ENCODE measurements at regions not wholly inside any gene's neighbourhood (a gene's known extent, or its start where the extent isn't known, plus 50 kb on each side); places are given as distances from the start of the nearest gene placed in this dataset.

DNA sequence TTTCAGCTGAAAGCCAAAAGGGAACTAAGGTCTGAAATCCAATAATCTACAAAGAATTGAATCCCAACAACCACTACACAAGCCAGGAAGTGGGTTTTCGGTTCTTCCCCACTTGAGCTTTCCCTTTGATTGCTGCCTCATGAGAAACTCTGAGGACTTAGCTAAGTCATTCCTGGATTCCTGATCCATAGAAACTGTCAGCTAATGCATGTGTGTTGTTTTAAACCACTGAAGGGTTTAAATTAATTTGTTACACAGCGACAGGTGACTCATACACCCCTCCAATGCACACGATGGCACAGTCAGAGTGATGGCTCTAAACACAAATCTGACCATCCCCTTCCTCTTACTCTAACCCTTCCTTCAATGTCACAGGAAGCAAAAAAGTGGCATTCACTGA is 282.9 kb downstream of the RAB28 start:
- TF ChIP-seq POLR2AphosphoS5 (IDR thresholded peaks at IDR 0.05) (no peak), CTCF (IDR thresholded peaks at IDR 0.05) (no peak), POLR2A (IDR thresholded peaks at IDR 0.05) (no peak)
